Gastroesophageal sphincter (tissue), 4 donors: ENCODE measurements at regions not wholly inside any gene's neighbourhood (a gene's known extent, or its start where the extent isn't known, plus 50 kb on each side); places are given as distances from the start of the nearest gene placed in this dataset.

Source experiments
- ATAC-seq: fragments of 150-250 bp; one replicate; pipeline ENCODE4 v1.9.1; 2016; ENCODE audit warnings: mild to moderate bottlenecking, moderate library complexity
- H3K27ac ChIP-seq, 4 donors: fragments of 200-600 bp; sonication (generic) in 3 of 4; 1 replicate in 3 of 4; 2 replicates in 1 of 4; pipeline ENCODE4 v1.5.1; 2016 to 2019
- H3K27me3 ChIP-seq: fragments of 200-600 bp; sonication (generic); one replicate; pipeline ENCODE4 v1.5.1; 2019
- H3K36me3 ChIP-seq, 2 donors: fragments of 200-600 bp; sonication (generic); one replicate each; pipeline ENCODE4 v1.5.1; 2019; ENCODE audit warnings: control low read depth in 1 of 2
- H3K4me1 ChIP-seq, 3 donors: fragments of 200-600 bp; sonication (generic); 1 replicate in 2 of 3; 2 replicates in 1 of 3; pipeline ENCODE4 v1.5.1; 2016 to 2019; ENCODE audit warnings: control low read depth in 2 of 3
- H3K4me3 ChIP-seq, 2 donors: fragments of 200-600 bp; sonication (generic); one replicate each; pipeline ENCODE4 v1.5.1; 2019; ENCODE audit warnings: mild to moderate bottlenecking in 1 of 2, moderate library complexity in 1 of 2
- H3K9me3 ChIP-seq, 3 donors: fragments of 200-600 bp; sonication (generic); one replicate each; pipeline ENCODE4 v1.5.1; 2017 to 2019; ENCODE audit warnings: control low read depth in 2 of 3
- CTCF ChIP-seq, 4 experiments: fragments of 200-600 bp in 2 of 4; fragments of 450-650 bp in 2 of 4; sonication (generic) in 1 of 4; IDR thresholded peaks; one replicate each; pipeline ENCODE4 v1.5.1; 2017 to 2019; ENCODE audit warnings: antibody characterized with exemption in 4 of 4, mild to moderate bottlenecking in 2 of 4, moderate library complexity in 2 of 4
- EP300 ChIP-seq: sonication (generic); formaldehyde crosslinking; IDR thresholded peaks from one replicate; pipeline ENCODE4 v1.6.1; 2017; ENCODE audit warnings: antibody characterized with exemption, mild to moderate bottlenecking
- POLR2A ChIP-seq, 2 donors: fragments of 450-650 bp; IDR thresholded peaks; one replicate each; pipeline ENCODE4 v1.6.1; 2017; ENCODE audit warnings: antibody characterized with exemption in 2 of 2, mild to moderate bottlenecking in 2 of 2, moderate library complexity in 1 of 2
- POLR2AphosphoS5 ChIP-seq: sonication (generic); formaldehyde crosslinking; IDR thresholded peaks from one replicate; pipeline ENCODE4 v1.6.1; 2017; ENCODE audit warnings: antibody characterized with exemption
- WGBS, 2 donors: methylation state at CpG; one replicate each; pipeline ENCODE4 v1.1.5; 2018; ENCODE audit warnings: low coverage in 1 of 2; 5-methylcytosine and 5-hydroxymethylcytosine counted together

- no peak overlapping the region for H3K27ac ChIP-seq
- H3K36me3 ChIP-seq: no peaks in the 10 kb centered on the region
- H3K4me1 ChIP-seq: no peaks in the 10 kb centered on the region
- no peaks in the 10 kb centered on the region for H3K27me3 ChIP-seq
- H3K4me3 ChIP-seq: no peak overlapping the region
- no peak for ATAC-seq
- H3K9me3 ChIP-seq: peaks cover 0 to 31% (median 0%) of the 10 kb centered on the region in 3 donors
- 70 to 93% methylated on average over 2 to 3 of the region's 16 CpGs for WGBS, 2 donors
- no peak for TF ChIP-seq POLR2AphosphoS5
- no peak for TF ChIP-seq EP300
- no peak for TF ChIP-seq CTCF (IDR thresholded peaks at IDR 0.05)
- TF ChIP-seq POLR2A (IDR thresholded peaks at IDR 0.05): no peak
Measured at GRCh38 chr14:101176535-101177205, 273.1 kb upstream of the RTL1 start.

GRCh38 chr14:101177301-101177971 is 273.9 kb upstream of the RTL1 start:
- Histone ChIP-seq H3K4me1 (no peaks in the 10 kb centered on the region), H3K36me3 (no peaks in the 10 kb centered on the region), H3K9me3 (peaks cover 0 to 38% (median 0%) of the 10 kb centered on the region in 3 donors), H3K4me3 (no peak overlapping the region), H3K27ac (no peak overlapping the region), H3K27me3 (peaks cover 2% of the 10 kb centered on the region)
- ATAC-seq: no peak
- 31 to 52% methylated on average over 11 to 12 of the region's 23 CpGs for WGBS, 2 donors
- TF ChIP-seq POLR2AphosphoS5 (no peak), EP300 (no peak), CTCF (IDR thresholded peaks at IDR 0.05) (no peak), POLR2A (IDR thresholded peaks at IDR 0.05) (no peak)

- Histone ChIP-seq H3K36me3 (no peaks in the 10 kb centered on the region), H3K27me3 (peaks cover 12% of the 10 kb centered on the region), H3K4me1 (no peaks in the 10 kb centered on the region), H3K27ac (no peak overlapping the region), H3K9me3 (peaks cover 0 to 37% (median 0%) of the 10 kb centered on the region in 3 donors), H3K4me3 (no peak overlapping the region)
- WGBS, 2 donors: 85 to 91% methylated on average over 6 to 8 of the region's 22 CpGs
- no peak for ATAC-seq
- no peak for TF ChIP-seq POLR2A (IDR thresholded peaks at IDR 0.05)
- TF ChIP-seq POLR2AphosphoS5: no peak
- TF ChIP-seq CTCF (IDR thresholded peaks at IDR 0.05): no peak
- no peak for TF ChIP-seq EP300
Measured at GRCh38 chr14:101178184-101179072, 274.9 kb upstream of the RTL1 start.

DNA sequence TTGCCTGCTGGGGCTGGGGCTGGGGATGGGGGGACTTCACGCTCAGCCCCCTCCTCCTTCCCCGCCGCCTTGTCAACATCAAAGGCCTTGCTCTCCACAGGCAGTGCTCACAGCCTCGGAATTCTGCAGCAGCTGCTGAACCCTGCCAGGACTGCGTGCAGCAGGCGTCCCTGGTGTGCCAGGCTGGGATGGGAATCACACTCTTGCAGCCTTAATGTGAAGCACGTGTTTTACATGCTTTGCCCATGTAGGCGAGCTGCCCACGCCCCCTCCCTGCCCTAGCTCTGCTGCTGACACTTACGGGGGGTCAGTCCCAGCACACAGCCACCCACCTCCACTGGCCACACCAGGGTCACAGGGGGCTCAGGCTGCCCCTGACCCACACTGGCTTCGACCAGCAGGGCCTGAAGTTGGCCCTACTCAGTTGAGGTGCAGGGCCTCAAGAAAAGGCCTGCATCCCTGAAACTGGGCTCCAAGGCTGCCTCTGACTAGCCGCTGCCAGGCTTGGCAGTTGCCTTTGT is 276.2 kb upstream of the RTL1 start:
- Histone ChIP-seq H3K36me3 (no peaks in the 10 kb centered on the region), H3K27me3 (peaks cover 17% of the 10 kb centered on the region), H3K4me3 (no peak overlapping the region), H3K27ac (no peak overlapping the region), H3K4me1 (no peaks in the 10 kb centered on the region), H3K9me3 (peaks cover 0 to 36% (median 0%) of the 10 kb centered on the region in 3 donors)
- WGBS, 2 donors: 100% methylated on average over 1 of the region's 12 CpGs; no CpG with 5 or more reads in 1 of the 2 donors
- TF ChIP-seq POLR2A (IDR thresholded peaks at IDR 0.05): no peak
- no peak for TF ChIP-seq EP300
- TF ChIP-seq POLR2AphosphoS5: no peak
- no peak for TF ChIP-seq CTCF (IDR thresholded peaks at IDR 0.05)
- ATAC-seq: no peak
